Body of pancreas (tissue), 4 donors: ENCODE measurements at regions not wholly inside any gene's neighbourhood (a gene's known extent, or its start where the extent isn't known, plus 50 kb on each side); places are given as distances from the start of the nearest gene placed in this dataset.

Experiments used
- ATAC-seq: fragments of 150-250 bp; one replicate; pipeline ENCODE4 v1.9.1; 2016
- DNase-seq, 4 donors: peaks; one replicate each; pipeline ENCODE4 v3.0.0-alpha.2; 2019
- H3K27ac ChIP-seq, 4 donors: fragments of 200-600 bp; sonication (generic); 1 replicate in 3 of 4; 2 replicates in 1 of 4; pipeline versions ENCODE4 v1.5.1 to v1.6.1; 2016 to 2019; ENCODE audit warnings: mild to moderate bottlenecking in 1 of 4, mixed read lengths in 1 of 4, moderate library complexity in 1 of 4
- H3K27me3 ChIP-seq, 2 donors: fragments of 200-600 bp; sonication (generic); one replicate each; pipeline ENCODE4 v1.6.0; 2016; ENCODE audit warnings: mild to moderate bottlenecking in 1 of 2
- H3K36me3 ChIP-seq, 2 donors: fragments of 200-600 bp; sonication (generic); replicated peaks in 1 of 2; 2 replicates each; pipeline ENCODE4 v1.5.1; 2016; ENCODE audit warnings: low read depth in 2 of 2; ENCODE audit not compliant: insufficient read depth in 1 of 2
- H3K4me1 ChIP-seq: fragments of 200-600 bp; sonication (generic); one replicate; pipeline ENCODE4 v1.6.0; 2016
- H3K4me3 ChIP-seq, 2 donors: fragments of 200-600 bp; sonication (generic); 1 replicate in 1 of 2; 2 replicates in 1 of 2; pipeline ENCODE4 v1.5.1; 2016 to 2019
- H3K9me3 ChIP-seq, 3 donors: fragments of 200-600 bp; sonication (generic); 1 replicate in 2 of 3; 2 replicates in 1 of 3; pipeline ENCODE4 v1.5.1; 2016
- CTCF ChIP-seq, 7 experiments: fragments of 450-650 bp in 4 of 7; fragments of 200-600 bp in 3 of 7; sonication (generic) in 3 of 7; IDR thresholded peaks; one replicate each; pipeline ENCODE4 v1.5.1; 2016 to 2019; ENCODE audit warnings: antibody characterized with exemption in 7 of 7
- POLR2A ChIP-seq, 3 donors: fragments of 450-650 bp; IDR thresholded peaks; one replicate each; pipeline ENCODE4 v1.6.1; 2016; ENCODE audit warnings: antibody characterized with exemption in 3 of 3, mild to moderate bottlenecking in 2 of 3
- WGBS, 2 donors: methylation state at CpG; one replicate each; pipeline ENCODE4 v1.1.5; 2017; 5-methylcytosine and 5-hydroxymethylcytosine counted together
- intact Hi-C: fragments of 100-400 bp; cut with DNase I; formaldehyde crosslinking; loops from one replicate; pipeline ENCODE4 v1.15.1; 2023

DNA sequence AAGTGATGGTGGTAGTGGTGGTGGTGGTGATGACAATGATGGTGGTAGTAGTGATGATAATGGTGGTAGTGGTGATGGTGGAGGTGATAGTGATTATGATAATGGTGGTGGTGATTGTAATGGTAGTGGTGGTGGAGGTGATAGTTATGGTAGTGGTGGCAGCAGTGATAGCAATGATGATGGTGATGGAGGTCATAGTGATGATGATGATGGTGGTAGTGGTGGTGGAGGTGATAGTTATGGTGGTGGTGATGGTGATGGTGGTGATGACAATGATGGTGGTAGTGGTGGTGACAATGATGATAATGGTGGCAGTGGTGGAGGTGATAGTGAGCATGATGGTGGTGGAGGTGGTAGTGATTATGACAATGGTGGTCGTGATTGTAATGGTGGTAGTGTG is 191.7 kb upstream of the RNF32 start:
- H3K4me3 ChIP-seq = no peak overlapping the region
- no peaks in the 10 kb centered on the region for H3K9me3 ChIP-seq
- intact Hi-C loops = no loop called here
- no peaks in the 10 kb centered on the region for H3K36me3 ChIP-seq
- DNase-seq = no peak
- ATAC-seq = no peak
- 48 to 67% methylated on average over 1 of the region's 1 CpG for WGBS, 2 donors
- H3K4me1 ChIP-seq = no peaks in the 10 kb centered on the region
- H3K27ac ChIP-seq = no peak overlapping the region
- no peaks in the 10 kb centered on the region for H3K27me3 ChIP-seq
- TF ChIP-seq CTCF (IDR thresholded peaks at IDR 0.05) (no peak), POLR2A (IDR thresholded peaks at IDR 0.05) (no peak)

GRCh38 chr7:156446990-156447389 is 193.6 kb upstream of the RNF32 start:
- ATAC-seq (no peak), DNase-seq (no peak)
- Histone ChIP-seq H3K4me1 (no peaks in the 10 kb centered on the region), H3K9me3 (no peaks in the 10 kb centered on the region), H3K4me3 (no peak overlapping the region), H3K27ac (no peak overlapping the region), H3K36me3 (no peaks in the 10 kb centered on the region), H3K27me3 (no peaks in the 10 kb centered on the region)
- no peak for TF ChIP-seq POLR2A (IDR thresholded peaks at IDR 0.05)
- no peak for TF ChIP-seq CTCF (IDR thresholded peaks at IDR 0.05)
- intact Hi-C loops = no loop called here

DNA sequence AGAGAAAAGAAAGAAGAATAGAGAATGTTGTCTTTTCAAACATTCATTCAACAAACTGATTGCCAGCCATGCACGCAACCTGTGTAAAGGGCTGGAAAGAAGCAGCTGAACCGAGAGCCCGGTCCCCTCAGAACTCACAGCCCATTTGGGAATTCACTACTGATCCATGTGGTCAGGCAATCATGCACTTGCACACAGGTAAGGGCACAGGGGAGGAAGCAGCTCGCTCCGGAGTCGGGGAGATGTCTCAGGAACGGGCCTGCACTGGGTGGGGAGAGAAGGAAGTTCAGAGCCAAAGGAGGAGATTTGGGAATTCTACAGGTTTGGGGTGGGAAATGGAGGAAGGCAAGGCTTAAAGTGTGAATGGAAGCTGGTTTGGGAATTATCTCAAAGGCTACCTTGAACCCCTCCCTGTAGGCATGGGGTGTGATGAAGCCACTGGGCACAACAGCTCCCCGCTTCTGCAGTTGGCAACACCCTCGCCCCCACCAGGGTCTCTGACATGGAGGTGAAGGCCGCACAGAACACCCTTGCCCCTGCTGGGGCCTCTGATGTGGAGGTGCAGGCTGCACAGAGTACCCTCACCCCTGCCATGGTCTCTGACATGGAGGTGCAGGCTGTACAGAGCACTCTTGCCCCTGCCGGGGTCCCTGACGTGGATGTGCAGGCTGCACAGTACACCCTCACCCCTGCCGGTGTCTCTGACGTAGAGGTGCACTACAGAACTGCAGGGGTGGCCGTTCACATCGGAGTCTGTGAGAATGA is 194.4 kb upstream of the RNF32 start:
- intact Hi-C loops = no loop called here
- Histone ChIP-seq H3K27me3 (no peaks in the 10 kb centered on the region), H3K4me3 (no peak overlapping the region), H3K9me3 (no peaks in the 10 kb centered on the region), H3K36me3 (no peaks in the 10 kb centered on the region), H3K4me1 (no peaks in the 10 kb centered on the region), H3K27ac (no peak overlapping the region)
- TF ChIP-seq POLR2A (IDR thresholded peaks at IDR 0.05) (no peak), CTCF (IDR thresholded peaks at IDR 0.05) (no peak)
- ATAC-seq = no peak
- no peak for DNase-seq
- WGBS, 2 donors = 76 to 89% methylated on average over 15 to 16 of the region's 16 CpGs

DNA sequence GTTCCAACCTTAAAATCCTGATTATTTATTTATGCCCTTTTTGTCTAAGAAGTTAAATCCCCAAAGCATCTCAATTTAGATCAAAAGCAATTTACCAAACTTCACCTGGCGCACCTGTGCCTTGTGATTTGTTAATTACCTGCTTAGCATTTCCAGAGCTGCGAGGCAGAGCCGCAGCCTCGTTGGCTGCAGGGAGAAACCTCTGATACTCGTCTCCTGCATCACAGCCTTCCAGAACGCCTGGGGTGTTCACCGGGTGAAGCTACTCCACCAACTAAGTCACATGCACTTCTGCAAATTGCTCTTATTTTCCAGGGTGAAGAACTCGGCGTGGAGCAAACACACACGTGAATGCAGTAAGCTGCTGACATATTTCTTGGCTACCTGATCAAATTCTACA is 198.1 kb upstream of the RNF32 start:
- H3K36me3 ChIP-seq = no peaks in the 10 kb centered on the region
- intact Hi-C loops = no loop called here
- no peak overlapping the region for H3K27ac ChIP-seq
- no peak overlapping the region for H3K4me3 ChIP-seq
- ATAC-seq (no peak), DNase-seq (no peak)
- H3K4me1 ChIP-seq = no peaks in the 10 kb centered on the region
- no peak for TF ChIP-seq CTCF (IDR thresholded peaks at IDR 0.05)
- TF ChIP-seq POLR2A (IDR thresholded peaks at IDR 0.05) = no peak
- no peaks in the 10 kb centered on the region for H3K27me3 ChIP-seq
- no peaks in the 10 kb centered on the region for H3K9me3 ChIP-seq
- WGBS, 2 donors = 23 to 35% methylated on average over 10 of the region's 10 CpGs

DNA sequence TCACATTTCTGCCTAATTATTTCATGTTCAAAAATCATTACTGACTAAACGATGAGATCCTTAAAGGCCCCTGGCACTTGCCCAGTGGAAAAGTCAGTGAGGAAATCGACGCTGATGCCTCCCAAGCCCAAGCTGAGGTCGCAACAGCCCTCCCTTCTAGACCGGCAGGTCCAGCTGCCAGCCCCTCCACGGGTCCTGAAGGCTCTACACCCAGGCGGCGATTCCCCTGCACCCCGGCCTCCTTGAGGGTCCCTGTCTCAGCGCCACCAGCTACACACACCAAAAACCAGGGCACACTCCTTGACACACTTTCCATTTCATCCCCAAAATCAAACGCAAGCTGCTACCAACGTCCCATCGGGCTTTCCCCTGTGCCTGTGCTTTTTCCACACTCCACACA is 200.1 kb upstream of the RNF32 start:
- DNase-seq = no peak
- Histone ChIP-seq H3K9me3 (no peaks in the 10 kb centered on the region), H3K36me3 (no peaks in the 10 kb centered on the region), H3K27ac (no peak overlapping the region), H3K4me1 (no peaks in the 10 kb centered on the region), H3K27me3 (no peaks in the 10 kb centered on the region), H3K4me3 (no peak overlapping the region)
- WGBS, 2 donors = 82 to 91% methylated on average over 13 of the region's 13 CpGs
- intact Hi-C loops = no loop called here
- TF ChIP-seq POLR2A (IDR thresholded peaks at IDR 0.05) = no peak
- TF ChIP-seq CTCF (IDR thresholded peaks at IDR 0.05) = no peak
- no peak for ATAC-seq
